ENCODE measurements at regions not wholly inside any gene's neighbourhood (a gene's known extent, or its start where the extent isn't known, plus 50 kb on each side); places are given as distances from the start of the nearest gene placed in this dataset.
"Not testable (repeated sequence)": the region's sequence is repeated elsewhere in the genome, so short reads cannot be mapped to it uniquely, and the experiment has no call there.

- no peak overlapping the region for H3K4me3 ChIP-seq (replicated peaks; ENCODE audit: insufficient read depth, low read length)
These were observed 123.1 kb downstream of the CHIC2 start for GRCh38 chr4:53941331-53941730.

GRCh38 chr4:53939892-53940291 lies 124.5 kb downstream of the CHIC2 start:
- not testable (repeated sequence) for H3K27ac ChIP-seq (replicated peaks); H3K4me3 ChIP-seq (replicated peaks; ENCODE audit: insufficient read depth, low read length); DNase-seq (ENCODE audit: low read depth in 1 of 2, low spot score in 1 of 2); H3K27me3 ChIP-seq (ENCODE audit: insufficient read depth, poor library complexity, severe bottlenecking)

More at GRCh38 chr4:53941331-53941730, 123.1 kb downstream of the CHIC2 start:
- no peak for DNase-seq (ENCODE audit: low read depth in 1 of 2, low spot score in 1 of 2)
- H3K27me3 ChIP-seq (ENCODE audit: insufficient read depth, poor library complexity, severe bottlenecking), result no peaks in the 10 kb centered on the region
- TF ChIP-seq CTCF (IDR thresholded peaks at IDR 0.05; ENCODE audit: insufficient read depth, low read length) (no peak), GABPA (IDR thresholded peaks at IDR 0.05; ENCODE audit: low read depth) (no peak), REST (IDR thresholded peaks at IDR 0.05; ENCODE audit: insufficient replicate concordance, low read depth) (no peak), SPI1 (IDR thresholded peaks at IDR 0.05; ENCODE audit: borderline replicate concordance, low read depth) (no peak), POLR2AphosphoS5 (IDR thresholded peaks at IDR 0.05; ENCODE audit: low read depth) (no peak)
- no peak overlapping the region for H3K27ac ChIP-seq (replicated peaks)

GRCh38 chr4:53937918-53938317 lies 126.5 kb downstream of the CHIC2 start:
- Histone ChIP-seq H3K27me3 (ENCODE audit: insufficient read depth, poor library complexity, severe bottlenecking) (no peaks in the 10 kb centered on the region), H3K4me3 (replicated peaks; ENCODE audit: insufficient read depth, low read length) (no peak overlapping the region), H3K27ac (replicated peaks) (no peak overlapping the region)
- TF ChIP-seq POLR2AphosphoS5 (IDR thresholded peaks at IDR 0.05; ENCODE audit: low read depth), result no peak
- no peak for TF ChIP-seq SPI1 (IDR thresholded peaks at IDR 0.05; ENCODE audit: borderline replicate concordance, low read depth)
- DNase-seq (ENCODE audit: low read depth in 1 of 2, low spot score in 1 of 2), result no peak

- H3K27ac ChIP-seq (replicated peaks), result no peak overlapping the region
- TF ChIP-seq SPI1 (IDR thresholded peaks at IDR 0.05; ENCODE audit: borderline replicate concordance, low read depth) (no peak), REST (IDR thresholded peaks at IDR 0.05; ENCODE audit: insufficient replicate concordance, low read depth) (no peak), POLR2AphosphoS5 (IDR thresholded peaks at IDR 0.05; ENCODE audit: low read depth) (no peak), GABPA (IDR thresholded peaks at IDR 0.05; ENCODE audit: low read depth) (no peak), CTCF (IDR thresholded peaks at IDR 0.05; ENCODE audit: insufficient read depth, low read length) (no peak)
- DNase-seq (ENCODE audit: low read depth in 1 of 2, low spot score in 1 of 2), result no peak
- no peaks in the 10 kb centered on the region for H3K27me3 ChIP-seq (ENCODE audit: insufficient read depth, poor library complexity, severe bottlenecking)
- no peak overlapping the region for H3K4me3 ChIP-seq (replicated peaks; ENCODE audit: insufficient read depth, low read length)
These were observed 127.1 kb downstream of the CHIC2 start for GRCh38 chr4:53937327-53937726.

- TF ChIP-seq CTCF (IDR thresholded peaks at IDR 0.05; ENCODE audit: insufficient read depth, low read length), result no peak
- no peak for TF ChIP-seq REST (IDR thresholded peaks at IDR 0.05; ENCODE audit: insufficient replicate concordance, low read depth)
- TF ChIP-seq POLR2AphosphoS5 (IDR thresholded peaks at IDR 0.05; ENCODE audit: low read depth), result no peak
- no peak for TF ChIP-seq SPI1 (IDR thresholded peaks at IDR 0.05; ENCODE audit: borderline replicate concordance, low read depth)
- no peak for TF ChIP-seq GABPA (IDR thresholded peaks at IDR 0.05; ENCODE audit: low read depth)
- Histone ChIP-seq H3K27me3 (ENCODE audit: insufficient read depth, poor library complexity, severe bottlenecking) (no peaks in the 10 kb centered on the region), H3K4me3 (replicated peaks; ENCODE audit: insufficient read depth, low read length) (no peak overlapping the region), H3K27ac (replicated peaks) (no peak overlapping the region)
- DNase-seq (ENCODE audit: low read depth in 1 of 2, low spot score in 1 of 2), result no peak
These were observed 128.6 kb downstream of the CHIC2 start for GRCh38 chr4:53935780-53936179.
